NCI-H1105 treated with DMSO at 0.1 percent for 48 hours (cell line): ENCODE measurements at regions not wholly inside any gene's neighbourhood (a gene's known extent, or its start where the extent isn't known, plus 50 kb on each side); places are given as distances from the start of the nearest gene placed in this dataset.

ENCODE experiments used
- DNase-seq: peaks from one replicate; lab custom pipeline; 2025; lab: John Stamatoyannopoulos, UW

- DNase-seq: no peak
Measured at GRCh38 chr17:13405080-13405479, 196.6 kb downstream of the HS3ST3A1 start.

GRCh38 chr17:13403982-13404946, 197.5 kb downstream of the HS3ST3A1 start:
- DNase-seq: no peak

GRCh38 chr17:13400491-13400890, 201.2 kb downstream of the HS3ST3A1 start:
- DNase-seq: no peak

GRCh38 chr17:13398853-13399252, 202.9 kb downstream of the HS3ST3A1 start:
- DNase-seq: no peak

- DNase-seq: no peak
Measured at GRCh38 chr17:13398091-13398490, 203.6 kb downstream of the HS3ST3A1 start.

GRCh38 chr17:13395862-13396261, 205.9 kb downstream of the HS3ST3A1 start:
- DNase-seq: no peak

GRCh38 chr17:13395346-13395745, 206.4 kb downstream of the HS3ST3A1 start:
- DNase-seq: no peak

- no peak for DNase-seq
Measured at GRCh38 chr17:13393841-13394710, 207.7 kb downstream of the HS3ST3A1 start.

GRCh38 chr17:13387952-13388351, 213.8 kb downstream of the HS3ST3A1 start:
- no peak for DNase-seq

- no peak for DNase-seq
Measured at GRCh38 chr17:13387236-13387635, 214.5 kb downstream of the HS3ST3A1 start.

GRCh38 chr17:13385481-13385911, 216.2 kb downstream of the HS3ST3A1 start:
- DNase-seq: no peak

- DNase-seq: no peak
Measured at GRCh38 chr17:13384626-13385025, 217.1 kb downstream of the HS3ST3A1 start.

GRCh38 chr17:13378361-13378760, 223.4 kb downstream of the HS3ST3A1 start:
- DNase-seq: no peak

- no peak for DNase-seq
Measured at GRCh38 chr17:13374203-13375143, 227.3 kb downstream of the HS3ST3A1 start.

- no peak for DNase-seq
Measured at GRCh38 chr17:13372432-13372831, 229.3 kb downstream of the HS3ST3A1 start.

- no peak for DNase-seq
Measured at GRCh38 chr17:13367154-13367553, 234.6 kb downstream of the HS3ST3A1 start.

- no peak for DNase-seq
Measured at GRCh38 chr17:13365331-13365730, 236.4 kb downstream of the HS3ST3A1 start.

- DNase-seq: no peak
Measured at GRCh38 chr17:13363771-13364170, 238.0 kb downstream of the HS3ST3A1 start.

GRCh38 chr17:13362341-13363122, 239.2 kb downstream of the HS3ST3A1 start:
- DNase-seq: no peak

GRCh38 chr17:13359774-13360173, 242.0 kb downstream of the HS3ST3A1 start:
- DNase-seq: no peak

- no peak for DNase-seq
Measured at GRCh38 chr17:13355054-13355453, 246.7 kb downstream of the HS3ST3A1 start.
